ENCODE measurements at regions not wholly inside any gene's neighbourhood (a gene's known extent, or its start where the extent isn't known, plus 50 kb on each side); places are given as distances from the start of the nearest gene placed in this dataset.

GRCh38 chr15:94079968-94080367 lies 151.4 kb upstream of the MCTP2 start (continued):
- no peak for TF ChIP-seq CSRNP3 (CRISPR knock-in tag; IDR thresholded peaks at IDR 0.05)

GRCh38 chr15:94079459-94079858 lies 151.9 kb upstream of the MCTP2 start:
- ATAC-seq: no peak
- TF ChIP-seq SNAI2 (CRISPR knock-in tag; IDR thresholded peaks at IDR 0.05) (no peak), BACH2 (CRISPR knock-in tag; IDR thresholded peaks at IDR 0.05; ENCODE audit: borderline replicate concordance) (no peak), TOX (CRISPR knock-in tag; IDR thresholded peaks at IDR 0.05; ENCODE audit: borderline replicate concordance) (no peak), PPARA (CRISPR knock-in tag; IDR thresholded peaks at IDR 0.05; ENCODE audit: borderline replicate concordance) (no peak), ARNTL (CRISPR knock-in tag; IDR thresholded peaks at IDR 0.05; ENCODE audit: borderline replicate concordance, low read depth) (no peak), ZC3H10 (CRISPR knock-in tag; IDR thresholded peaks at IDR 0.05) (no peak), ESRRG (CRISPR knock-in tag; IDR thresholded peaks at IDR 0.05) (no peak), ZFP3 (CRISPR knock-in tag; IDR thresholded peaks at IDR 0.05) (no peak), OSR1 (CRISPR knock-in tag; IDR thresholded peaks at IDR 0.05) (no peak), PATZ1 (CRISPR knock-in tag; IDR thresholded peaks at IDR 0.05; ENCODE audit: borderline replicate concordance) (no peak)

GRCh38 chr15:94077938-94078337 lies 153.4 kb upstream of the MCTP2 start:
- no peak for ATAC-seq
- TF ChIP-seq ISL1 (CRISPR knock-in tag; IDR thresholded peaks at IDR 0.05) (peak; percentile 40), ZFP3 (CRISPR knock-in tag; IDR thresholded peaks at IDR 0.05) (no peak), TCF4 (CRISPR knock-in tag; IDR thresholded peaks at IDR 0.05; ENCODE audit: borderline replicate concordance) (no peak)

GRCh38 chr15:94075349-94075748 lies 156.0 kb upstream of the MCTP2 start:
- no peak for ATAC-seq
- no peak for TF ChIP-seq CSRNP3 (CRISPR knock-in tag; IDR thresholded peaks at IDR 0.05)
- no peak for TF ChIP-seq PATZ1 (CRISPR knock-in tag; IDR thresholded peaks at IDR 0.05; ENCODE audit: borderline replicate concordance)
- TF ChIP-seq ZNF70 (CRISPR knock-in tag; IDR thresholded peaks at IDR 0.05): no peak
- no peak for TF ChIP-seq PPARA (CRISPR knock-in tag; IDR thresholded peaks at IDR 0.05; ENCODE audit: borderline replicate concordance)
- no peak for TF ChIP-seq RARB (CRISPR knock-in tag; IDR thresholded peaks at IDR 0.05)
- no peak for TF ChIP-seq ZFP30 (CRISPR knock-in tag; IDR thresholded peaks at IDR 0.05)
- TF ChIP-seq TCF4 (CRISPR knock-in tag; IDR thresholded peaks at IDR 0.05; ENCODE audit: borderline replicate concordance): no peak
- no peak for TF ChIP-seq ZC3H10 (CRISPR knock-in tag; IDR thresholded peaks at IDR 0.05)
- no peak for TF ChIP-seq TOX (CRISPR knock-in tag; IDR thresholded peaks at IDR 0.05; ENCODE audit: borderline replicate concordance)
- no peak for TF ChIP-seq ARNTL (CRISPR knock-in tag; IDR thresholded peaks at IDR 0.05; ENCODE audit: borderline replicate concordance, low read depth)
- TF ChIP-seq ZFP3 (CRISPR knock-in tag; IDR thresholded peaks at IDR 0.05): no peak
- TF ChIP-seq CREB5 (CRISPR knock-in tag; IDR thresholded peaks at IDR 0.05; ENCODE audit: low read depth): no peak
- TF ChIP-seq ZNF565 (CRISPR knock-in tag; conservative IDR thresholded peaks at IDR 0.05; ENCODE audit: low read depth): no peak
- no peak for TF ChIP-seq CSDC2 (CRISPR knock-in tag; IDR thresholded peaks at IDR 0.05)
- no peak for TF ChIP-seq POU6F1 (CRISPR knock-in tag; IDR thresholded peaks at IDR 0.05; ENCODE audit: borderline replicate concordance, low read depth)
- no peak for TF ChIP-seq ISL1 (CRISPR knock-in tag; IDR thresholded peaks at IDR 0.05)
